ENCODE measurements at regions not wholly inside any gene's neighbourhood (a gene's known extent, or its start where the extent isn't known, plus 50 kb on each side); places are given as distances from the start of the nearest gene placed in this dataset.

GRCh38 chr15:98062869-98063268, 102.4 kb downstream of the ARRDC4 start:
- WGBS (ENCODE audit: insufficient coverage, low coverage, low lambda C conversion rate, missing lambda C conversion rate), result 38% methylated on average over 3 of the region's 3 CpGs
- no peaks in the 10 kb centered on the region for H3K9me3 ChIP-seq
- TF ChIP-seq CTCF (IDR thresholded peaks at IDR 0.05) (no peak), POLR2A (IDR thresholded peaks at IDR 0.05) (no peak)
- H3K36me3 ChIP-seq, result no peaks in the 10 kb centered on the region
- H3K4me1 ChIP-seq, result no peaks in the 10 kb centered on the region
- intact Hi-C loops (cut with DNase I), result no loop called here
- H3K27me3 ChIP-seq, result no peaks in the 10 kb centered on the region
- H3K4me3 ChIP-seq, result no peak overlapping the region
- no peak for ATAC-seq
- DNase-seq, result no peak
- H3K27ac ChIP-seq, result no peak overlapping the region

GRCh38 chr15:98063315-98063714, 102.8 kb downstream of the ARRDC4 start:
- intact Hi-C loops (cut with DNase I), result no loop called here
- Histone ChIP-seq H3K9me3 (no peaks in the 10 kb centered on the region), H3K36me3 (no peaks in the 10 kb centered on the region), H3K4me1 (no peaks in the 10 kb centered on the region), H3K27me3 (no peaks in the 10 kb centered on the region), H3K4me3 (no peak overlapping the region), H3K27ac (no peak overlapping the region)
- TF ChIP-seq POLR2A (IDR thresholded peaks at IDR 0.05) (no peak), CTCF (IDR thresholded peaks at IDR 0.05) (no peak)
- DNase-seq (no peak), ATAC-seq (no peak)
- 40% methylated on average over 2 of the region's 2 CpGs for WGBS (ENCODE audit: insufficient coverage, low coverage, low lambda C conversion rate, missing lambda C conversion rate)

- TF ChIP-seq POLR2A (IDR thresholded peaks at IDR 0.05), result no peak
- no peak for TF ChIP-seq CTCF (IDR thresholded peaks at IDR 0.05)
- no peaks in the 10 kb centered on the region for H3K9me3 ChIP-seq
- no peak for DNase-seq
- no peaks in the 10 kb centered on the region for H3K36me3 ChIP-seq
- no peak overlapping the region for H3K4me3 ChIP-seq
- ATAC-seq, result no peak
- intact Hi-C loops (cut with DNase I), result no loop called here
- no peaks in the 10 kb centered on the region for H3K27me3 ChIP-seq
- no peaks in the 10 kb centered on the region for H3K4me1 ChIP-seq
- no peak overlapping the region for H3K27ac ChIP-seq
Measured at GRCh38 chr15:98063871-98064270, 103.4 kb downstream of the ARRDC4 start.

- no peak overlapping the region for H3K27ac ChIP-seq
- no peaks in the 10 kb centered on the region for H3K36me3 ChIP-seq
- H3K9me3 ChIP-seq, result no peaks in the 10 kb centered on the region
- intact Hi-C loops (cut with DNase I), result no loop called here
- TF ChIP-seq CTCF (IDR thresholded peaks at IDR 0.05), result no peak
- TF ChIP-seq POLR2A (IDR thresholded peaks at IDR 0.05), result no peak
- H3K4me3 ChIP-seq, result no peak overlapping the region
- no peaks in the 10 kb centered on the region for H3K27me3 ChIP-seq
- no peaks in the 10 kb centered on the region for H3K4me1 ChIP-seq
- ATAC-seq (no peak), DNase-seq (no peak)
- WGBS (ENCODE audit: insufficient coverage, low coverage, low lambda C conversion rate, missing lambda C conversion rate), result 39% methylated on average over 3 of the region's 3 CpGs
Measured at GRCh38 chr15:98067339-98067738, 106.8 kb downstream of the ARRDC4 start.

- no peaks in the 10 kb centered on the region for H3K27me3 ChIP-seq
- intact Hi-C loops (cut with DNase I), result no loop called here
- no peaks in the 10 kb centered on the region for H3K9me3 ChIP-seq
- no peaks in the 10 kb centered on the region for H3K36me3 ChIP-seq
- no peaks in the 10 kb centered on the region for H3K4me1 ChIP-seq
- H3K4me3 ChIP-seq, result no peak overlapping the region
- TF ChIP-seq POLR2A (IDR thresholded peaks at IDR 0.05) (no peak), CTCF (IDR thresholded peaks at IDR 0.05) (no peak)
- DNase-seq (no peak), ATAC-seq (no peak)
- 53% methylated on average over 4 of the region's 4 CpGs for WGBS (ENCODE audit: insufficient coverage, low coverage, low lambda C conversion rate, missing lambda C conversion rate)
- no peak overlapping the region for H3K27ac ChIP-seq
Measured at GRCh38 chr15:98069256-98069655, 108.8 kb downstream of the ARRDC4 start.
